Tibial artery (tissue), 4 donors: ENCODE measurements at regions not wholly inside any gene's neighbourhood (a gene's known extent, or its start where the extent isn't known, plus 50 kb on each side); places are given as distances from the start of the nearest gene placed in this dataset.

Experiments used
- DNase-seq, 2 donors: peaks; one replicate each; pipeline ENCODE4 v3.0.0-alpha.2; 2019
- H3K27ac ChIP-seq, 2 donors: fragments of 200-600 bp; sonication (generic) in 1 of 2; 1 replicate in 1 of 2; 2 replicates in 1 of 2; pipeline ENCODE4 v1.5.1; 2018 to 2019; ENCODE audit warnings: mild to moderate bottlenecking in 1 of 2
- H3K27me3 ChIP-seq, 2 donors: fragments of 200-600 bp; sonication (generic) in 1 of 2; one replicate each; pipeline versions ENCODE4 v1.5.1 to v1.6.0; 2016 to 2019
- H3K36me3 ChIP-seq, 3 donors: fragments of 200-600 bp; sonication (generic) in 2 of 3; one replicate each; pipeline ENCODE4 v1.5.1; 2016 to 2019; ENCODE audit warnings: mild to moderate bottlenecking in 2 of 3
- H3K4me1 ChIP-seq, 4 donors: fragments of 200-600 bp; sonication (generic) in 2 of 4; 1 replicate in 3 of 4; 2 replicates in 1 of 4; pipeline ENCODE4 v1.5.1; 2016 to 2019
- H3K4me3 ChIP-seq, 2 donors: fragments of 200-600 bp; sonication (generic) in 1 of 2; 1 replicate in 1 of 2; 2 replicates in 1 of 2; pipeline ENCODE4 v1.5.1; 2018 to 2019; ENCODE audit warnings: mild to moderate bottlenecking in 2 of 2
- H3K9me3 ChIP-seq, 3 donors: fragments of 200-600 bp; sonication (generic) in 1 of 3; one replicate each; pipeline ENCODE4 v1.5.1; 2016 to 2019
- intact Hi-C: fragments of 100-400 bp; cut with DNase I; formaldehyde crosslinking; loops from one replicate; pipeline ENCODE4 v1.15.0; 2023; ENCODE audit warnings: low total_unique reads
- TF ChIP-seq, protein P1 (sequence below), 2 experiments: fragments of 200-600 bp in 1 of 2; fragments of 450-650 bp in 1 of 2; IDR thresholded peaks; one replicate each; pipeline ENCODE4 v1.5.1; 2017 to 2019; ENCODE audit warnings: antibody characterized with exemption in 2 of 2, mild to moderate bottlenecking in 1 of 2, moderate library complexity in 1 of 2

DNA sequence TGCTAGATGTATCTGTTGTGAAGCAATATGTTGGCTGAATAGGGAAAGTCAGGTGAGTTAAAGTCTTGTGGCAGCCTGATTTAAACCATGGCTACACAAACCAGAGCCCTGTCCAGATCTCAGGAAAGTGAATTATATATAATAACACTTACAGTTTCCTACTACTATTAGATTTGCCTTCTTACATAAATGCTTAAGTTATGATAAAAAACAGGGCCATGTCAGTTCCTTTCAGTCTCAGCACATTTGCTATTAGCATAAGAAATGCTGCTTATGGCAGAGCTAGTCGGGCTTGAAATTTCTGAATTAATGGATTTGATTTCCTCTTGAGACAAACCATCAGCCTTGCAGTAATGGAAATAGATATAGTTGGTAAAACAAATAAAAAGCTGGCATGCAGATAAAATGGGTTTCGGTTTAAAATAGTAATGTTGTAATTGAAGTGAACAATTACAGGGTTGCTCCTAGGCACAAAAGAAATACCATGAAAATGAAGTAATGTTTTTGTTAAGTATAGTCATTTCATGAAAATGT is 664.2 kb upstream of the ZNF608 start:
- Histone ChIP-seq H3K27me3 (no peaks in the 10 kb centered on the region), H3K36me3 (no peaks in the 10 kb centered on the region), H3K27ac (peak overlapping the region; percentile 23 to 47), H3K9me3 (no peaks in the 10 kb centered on the region), H3K4me3 (no peak overlapping the region), H3K4me1 (peaks cover 0 to 50% (median 29%) of the 10 kb centered on the region in 4 donors)
- TF ChIP-seq, protein P1, sequence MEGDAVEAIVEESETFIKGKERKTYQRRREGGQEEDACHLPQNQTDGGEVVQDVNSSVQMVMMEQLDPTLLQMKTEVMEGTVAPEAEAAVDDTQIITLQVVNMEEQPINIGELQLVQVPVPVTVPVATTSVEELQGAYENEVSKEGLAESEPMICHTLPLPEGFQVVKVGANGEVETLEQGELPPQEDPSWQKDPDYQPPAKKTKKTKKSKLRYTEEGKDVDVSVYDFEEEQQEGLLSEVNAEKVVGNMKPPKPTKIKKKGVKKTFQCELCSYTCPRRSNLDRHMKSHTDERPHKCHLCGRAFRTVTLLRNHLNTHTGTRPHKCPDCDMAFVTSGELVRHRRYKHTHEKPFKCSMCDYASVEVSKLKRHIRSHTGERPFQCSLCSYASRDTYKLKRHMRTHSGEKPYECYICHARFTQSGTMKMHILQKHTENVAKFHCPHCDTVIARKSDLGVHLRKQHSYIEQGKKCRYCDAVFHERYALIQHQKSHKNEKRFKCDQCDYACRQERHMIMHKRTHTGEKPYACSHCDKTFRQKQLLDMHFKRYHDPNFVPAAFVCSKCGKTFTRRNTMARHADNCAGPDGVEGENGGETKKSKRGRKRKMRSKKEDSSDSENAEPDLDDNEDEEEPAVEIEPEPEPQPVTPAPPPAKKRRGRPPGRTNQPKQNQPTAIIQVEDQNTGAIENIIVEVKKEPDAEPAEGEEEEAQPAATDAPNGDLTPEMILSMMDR (IDR thresholded peaks at IDR 0.05), result no peak
- intact Hi-C loops, result no loop called here
- DNase-seq, result no peak

DNA sequence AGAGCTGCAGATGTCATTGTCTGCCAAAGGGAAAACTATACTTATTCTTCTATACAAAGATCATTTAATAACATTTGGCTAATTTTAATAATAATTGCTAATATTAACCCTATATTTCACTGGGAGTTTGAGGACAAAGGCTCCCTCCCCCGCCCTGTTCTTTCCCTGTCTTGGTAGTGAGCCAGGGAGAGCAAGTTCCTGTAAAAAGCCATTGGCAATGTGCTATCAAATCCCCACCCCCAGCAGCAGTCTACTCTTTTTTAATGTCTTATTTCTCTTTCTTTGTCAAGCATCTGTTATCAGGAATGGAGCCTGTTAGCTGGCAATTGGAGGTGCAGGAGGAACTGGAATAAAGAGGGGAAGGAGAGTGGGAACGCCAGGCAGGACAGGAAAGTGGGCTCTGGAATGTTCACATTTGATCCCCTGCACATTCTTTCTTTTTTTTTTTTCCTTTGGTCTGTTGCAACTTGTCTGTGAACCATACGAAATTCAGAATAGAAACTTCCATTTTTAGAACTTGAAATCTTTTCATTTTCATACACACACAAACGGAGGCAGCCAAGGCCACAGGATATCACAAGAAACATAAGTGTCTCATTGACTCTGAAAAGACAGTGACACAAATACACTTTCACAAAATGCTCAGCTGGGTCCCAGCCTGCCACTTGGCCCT is 664.8 kb upstream of the ZNF608 start:
- no peak for DNase-seq
- Histone ChIP-seq H3K4me1 (peaks cover 0 to 50% (median 29%) of the 10 kb centered on the region in 4 donors), H3K9me3 (no peaks in the 10 kb centered on the region), H3K27ac (peak overlapping the region; percentile 14 to 47), H3K4me3 (peak overlapping the region; percentile 27 to 42), H3K27me3 (no peaks in the 10 kb centered on the region), H3K36me3 (no peaks in the 10 kb centered on the region)
- TF ChIP-seq, protein P1 (IDR thresholded peaks at IDR 0.05), result no peak
- intact Hi-C loops, result no loop called here

DNA sequence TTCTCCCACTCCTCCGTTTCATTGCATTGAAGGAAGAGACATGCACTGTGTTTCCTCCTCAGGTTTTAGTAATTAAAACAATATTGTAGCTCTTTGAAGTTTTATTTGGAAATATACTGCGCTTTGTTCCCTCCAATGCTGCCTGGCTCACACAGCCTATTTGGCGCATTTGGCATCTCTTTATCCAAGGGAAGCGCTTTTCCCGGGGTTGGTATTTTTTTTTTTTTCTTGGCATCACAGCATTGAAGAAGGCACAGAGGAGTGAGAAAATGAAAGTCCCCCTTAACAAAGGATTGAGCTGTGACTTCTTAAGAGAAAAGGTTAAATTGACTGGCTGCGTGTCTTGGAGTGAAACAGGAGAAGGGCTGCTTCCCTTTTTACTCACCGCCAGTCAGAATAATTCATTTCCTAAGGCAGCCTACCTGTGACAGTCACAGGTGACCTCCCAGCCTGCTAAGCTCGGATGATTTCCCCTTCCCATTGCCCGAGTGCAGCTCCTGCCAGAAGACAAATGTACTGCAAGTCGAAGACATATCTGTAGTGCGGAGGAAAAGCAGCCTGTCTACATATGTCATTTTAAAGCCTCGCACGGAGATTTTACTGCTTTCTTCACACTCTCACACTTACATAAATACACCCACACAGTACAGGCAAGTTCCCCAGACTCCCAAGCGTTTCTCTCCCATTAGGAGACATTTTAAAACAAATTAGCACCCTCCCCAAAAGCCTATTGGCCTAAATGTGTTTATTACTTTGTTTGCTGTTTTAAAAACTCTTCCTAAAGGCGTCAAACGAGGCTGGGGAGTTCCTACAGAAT is 665.5 kb upstream of the ZNF608 start:
- TF ChIP-seq, protein P1 (IDR thresholded peaks at IDR 0.05), result no peak
- DNase-seq, result no peak
- Histone ChIP-seq H3K4me3 (peak overlapping the region; percentile 27 to 42), H3K27ac (peak overlapping the region; percentile 14 to 47), H3K36me3 (no peaks in the 10 kb centered on the region), H3K9me3 (no peaks in the 10 kb centered on the region), H3K4me1 (peaks cover 0 to 50% (median 29%) of the 10 kb centered on the region in 4 donors), H3K27me3 (no peaks in the 10 kb centered on the region)
- intact Hi-C loops, result no loop called here

DNA sequence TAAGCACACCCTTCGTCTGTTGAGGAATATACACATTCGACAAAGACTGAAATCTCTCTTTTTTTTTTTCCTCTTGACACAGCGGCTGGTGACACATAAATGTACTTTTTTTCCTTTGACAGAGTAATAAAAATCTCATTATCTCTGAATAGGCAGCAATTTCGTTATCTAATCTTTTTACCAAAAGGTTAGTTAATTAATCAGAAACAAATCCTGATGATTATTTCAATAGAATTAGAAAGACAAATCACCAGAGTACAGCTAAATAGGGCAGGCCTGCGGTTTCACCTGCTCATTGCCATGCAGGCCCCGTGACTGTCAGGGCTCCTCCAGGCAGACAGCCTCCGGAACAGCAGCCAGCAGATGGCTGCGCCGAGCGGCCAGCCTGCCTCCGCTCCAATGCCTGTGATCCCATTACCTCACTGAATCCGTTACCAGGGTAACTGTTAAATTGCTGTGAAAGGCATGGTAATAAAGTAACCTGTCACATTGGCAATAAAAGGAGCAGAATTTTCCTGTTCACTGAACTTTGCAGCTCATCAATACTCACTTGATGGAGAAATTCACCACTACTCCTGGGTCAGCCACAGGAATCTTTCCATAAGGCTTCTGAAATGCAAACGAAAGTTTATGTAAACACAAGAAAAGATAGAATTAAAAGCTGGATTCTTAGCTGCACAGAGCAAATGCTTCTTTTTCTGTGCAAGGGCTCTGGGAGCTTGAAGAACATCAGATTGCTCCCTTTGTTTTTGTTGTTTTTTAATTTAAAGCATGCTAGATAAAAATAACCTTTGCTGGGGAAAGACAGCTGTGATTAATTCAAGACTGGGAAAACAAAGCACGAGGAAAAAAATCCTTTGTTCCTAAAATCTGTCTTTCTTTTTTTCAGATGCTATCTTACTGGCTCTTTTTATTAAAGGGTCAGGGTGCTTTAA is 666.4 kb upstream of the ZNF608 start:
- intact Hi-C loops, result no loop called here
- no peak overlapping the region for H3K4me3 ChIP-seq

More for the DNA sequence above, 666.4 kb upstream of the ZNF608 start:
- Histone ChIP-seq H3K27me3 (no peaks in the 10 kb centered on the region), H3K27ac (peak overlapping the region in 1 of 2 donors; percentile 47), H3K9me3 (no peaks in the 10 kb centered on the region), H3K4me1 (peaks cover 0 to 50% (median 29%) of the 10 kb centered on the region in 4 donors), H3K36me3 (no peaks in the 10 kb centered on the region)
- TF ChIP-seq, protein P1 (IDR thresholded peaks at IDR 0.05), result peak in 1 of 2 experiments; percentile 14
- DNase-seq, result peak; percentile 42 to 71
